ENCODE measurements at regions not wholly inside any gene's neighbourhood (a gene's known extent, or its start where the extent isn't known, plus 50 kb on each side); places are given as distances from the start of the nearest gene placed in this dataset.

GRCh38 chr7:42794673-42795072 is 117.2 kb downstream of the C7orf25 start:
- CTCF ChIA-PET (ENCODE audit: low intra/inter-chr PET ratio): no interaction called here
- H3K27ac ChIP-seq (ENCODE audit: extremely low read depth, low read depth, low read length): no peak overlapping the region
- H3K9me1 ChIP-seq (ENCODE audit: control insufficient read depth, insufficient read depth, low read length): no peaks in the 10 kb centered on the region
- 0% methylated on average over 19 of the region's 19 CpGs for WGBS (ENCODE audit: insufficient coverage, low coverage, missing lambda C conversion rate)
- no peaks in the 10 kb centered on the region for H4K20me1 ChIP-seq (replicated peaks; ENCODE audit: control insufficient read depth, insufficient read depth, low read length)
- no peak overlapping the region for H3K9ac ChIP-seq (ENCODE audit: insufficient read depth in 1 of 2, low read depth in 2 of 2, low read length in 2 of 2)
- in situ Hi-C loops (cut with MboI) (no loop called here), intact Hi-C loops (cut with micrococcal nuclease) (no loop called here)
- no peaks in the 10 kb centered on the region; a peak in 1 of 5 replicates for H3K27me3 ChIP-seq (ENCODE audit: control insufficient read depth in 2 of 2, insufficient read depth in 2 of 2, low read length in 2 of 2)
- H3K79me2 ChIP-seq (ENCODE audit: control insufficient read depth, insufficient read depth, low read length): no peaks in the 10 kb centered on the region
- H2AFZ ChIP-seq (ENCODE audit: low read depth, low read length): no peak overlapping the region
- no peaks in the 10 kb centered on the region for H3K36me3 ChIP-seq (ENCODE audit: control insufficient read depth, insufficient read depth, low read length)
- BruUV-seq (replicated peaks): no TSS peak
- FAIRE-seq (no peak), ATAC-seq (no peak), DNase-seq (ENCODE audit: extremely low read depth in 1 of 4, low spot score in 3 of 4) (no peak)
- H3K4me1 ChIP-seq (replicated peaks in 1 of 2; ENCODE audit: control insufficient read depth in 2 of 2, insufficient read depth in 2 of 2, low read length in 2 of 2): no peaks in the 10 kb centered on the region
- H3K9me3 ChIP-seq (replicated peaks; ENCODE audit: control insufficient read depth, insufficient read depth, low read depth, low read length): no peaks in the 10 kb centered on the region
- TF ChIP-seq MTA1 (IDR thresholded peaks at IDR 0.05; ENCODE audit: borderline replicate concordance) (no peak), HNRNPH1 (optimal IDR thresholded peaks at IDR 0.05; ENCODE audit: low read depth, low read length) (no peak), CLOCK (CRISPR knock-in tag; IDR thresholded peaks at IDR 0.05; ENCODE audit: borderline replicate concordance) (no peak), ZNF24 (IDR thresholded peaks at IDR 0.05) (no peak), ZNF217 (CRISPR knock-in tag; IDR thresholded peaks at IDR 0.05) (no peak), ZNF311 (CRISPR knock-in tag; IDR thresholded peaks at IDR 0.05) (no peak), EGR1 (conservative IDR thresholded peaks at IDR 0.05) (no peak), ZNF165 (CRISPR knock-in tag; IDR thresholded peaks at IDR 0.05; ENCODE audit: borderline replicate concordance) (no peak), CBFA2T3 (IDR thresholded peaks at IDR 0.05) (no peak)
- POLR2A ChIA-PET: no interaction called here
- H3K4me3 ChIP-seq: no peak overlapping the region
- H3K4me2 ChIP-seq (ENCODE audit: insufficient read depth, low read length): no peak overlapping the region

All from K562 (cell line).